ENCODE measurements at regions not wholly inside any gene's neighbourhood (a gene's known extent, or its start where the extent isn't known, plus 50 kb on each side); places are given as distances from the start of the nearest gene placed in this dataset.

- TF ChIP-seq ZNF462 (CRISPR knock-in tag; IDR thresholded peaks at IDR 0.05) (no peak), CTCF (conservative IDR thresholded peaks at IDR 0.05; ENCODE audit: low read depth in 2 of 2) (no peak)
These were observed 512.9 kb upstream of the SGO1 start (continued) for GRCh38 chr3:20698896-20699295.

GRCh38 chr3:20696388-20697150, 510.6 kb upstream of the SGO1 start:
- ATAC-seq, result no peak
- no peak for TF ChIP-seq JUNB (IDR thresholded peaks at IDR 0.05; ENCODE audit: unreplicated experiment)
- no peak for TF ChIP-seq NANOG (IDR thresholded peaks at IDR 0.05; ENCODE audit: borderline replicate concordance)
- no peak for TF ChIP-seq EZH2phosphoT487 (IDR thresholded peaks at IDR 0.05; ENCODE audit: unreplicated experiment)
- TF ChIP-seq ZNF462 (CRISPR knock-in tag; IDR thresholded peaks at IDR 0.05), result no peak

More at GRCh38 chr3:20696388-20697150, 510.6 kb upstream of the SGO1 start:
- Mint-ChIP-seq H3K27ac (no peak overlapping the region), H3K9me3 (no peaks in the 10 kb centered on the region), H3K4me3 (no peak overlapping the region), H3K27me3 (ENCODE audit: insufficient read depth, low read depth, poor library complexity) (no peaks in the 10 kb centered on the region), H3K36me3 (ENCODE audit: low read depth) (no peaks in the 10 kb centered on the region), H3K4me1 (peaks cover 4% of the 10 kb centered on the region)
- no peak overlapping the region for H2AFZ ChIP-seq
- no peak overlapping the region for H3K4me3 ChIP-seq
- H3K36me3 ChIP-seq (ENCODE audit: insufficient read depth), result no peaks in the 10 kb centered on the region
- no peak overlapping the region for H3K4me2 ChIP-seq
- no peaks in the 10 kb centered on the region for H3K9me2 ChIP-seq (ENCODE audit: insufficient read depth)
- no peak for DNase-seq (ENCODE audit: low spot score)
- no peaks in the 10 kb centered on the region for H3F3A ChIP-seq (replicated peaks; ENCODE audit: low read depth)
- H4K20me1 ChIP-seq (replicated peaks; ENCODE audit: insufficient read depth), result no peaks in the 10 kb centered on the region
- no peaks in the 10 kb centered on the region for H3K4me1 ChIP-seq (ENCODE audit: insufficient read depth)
- no peak overlapping the region for H3K27ac ChIP-seq (ENCODE audit: low read depth)
- no peaks in the 10 kb centered on the region for H3K27me3 ChIP-seq (ENCODE audit: insufficient read depth)
- no peaks in the 10 kb centered on the region for H3K79me2 ChIP-seq (replicated peaks; ENCODE audit: insufficient read depth)
